ENCODE measurements at regions not wholly inside any gene's neighbourhood (a gene's known extent, or its start where the extent isn't known, plus 50 kb on each side); places are given as distances from the start of the nearest gene placed in this dataset.

DNA sequence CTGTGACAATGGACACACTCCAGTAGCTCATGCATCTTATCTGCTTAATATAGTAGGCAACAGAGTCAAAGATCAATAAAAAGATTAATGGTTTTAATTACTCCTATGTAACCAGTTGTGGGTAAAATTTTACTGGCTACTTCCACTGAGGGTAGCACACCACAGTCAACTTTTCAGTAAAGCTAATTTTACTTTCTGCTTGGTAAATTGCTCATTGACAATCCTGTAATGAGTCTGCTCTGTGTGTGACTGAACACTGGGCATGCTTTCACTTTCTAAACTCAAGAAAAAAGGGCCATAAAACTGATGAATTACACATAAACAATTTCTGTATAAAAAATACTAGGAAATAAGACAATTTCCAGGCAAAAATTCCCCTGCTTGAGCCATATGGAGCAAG, 838.3 kb downstream of the VGLL3 start:
- no peak overlapping the region for H3K4me2 ChIP-seq (ENCODE audit: low read depth, low read length, poor library complexity, severe bottlenecking)
- no peak overlapping the region for H3K9ac ChIP-seq (ENCODE audit: low read length)
- TF ChIP-seq EZH2phosphoT487 (conservative IDR thresholded peaks at IDR 0.05; ENCODE audit: low read length) (no peak), CTCF (IDR thresholded peaks at IDR 0.05; ENCODE audit: insufficient read depth, low read length, poor library complexity, severe bottlenecking) (no peak)
- no peak overlapping the region for H2AFZ ChIP-seq (ENCODE audit: low read depth, low read length, severe bottlenecking)
- H3K27ac ChIP-seq (ENCODE audit: low read depth, low read length) = no peak overlapping the region
- H3K36me3 ChIP-seq (ENCODE audit: low read length) = no peaks in the 10 kb centered on the region
- no peaks in the 10 kb centered on the region for H3K79me2 ChIP-seq (ENCODE audit: insufficient read depth, low read length)
- H3F3A ChIP-seq (ENCODE audit: insufficient read depth) = no peaks in the 10 kb centered on the region
- H3K9me3 ChIP-seq (ENCODE audit: insufficient read depth, low read length) = no peaks in the 10 kb centered on the region
- no peaks in the 10 kb centered on the region for H3K27me3 ChIP-seq (ENCODE audit: low read length)
- no peaks in the 10 kb centered on the region for H4K20me1 ChIP-seq (ENCODE audit: low read depth, low read length)
- H3K9me2 ChIP-seq (replicated peaks; ENCODE audit: insufficient read depth, low read length) = no peaks in the 10 kb centered on the region
- no peak overlapping the region for H3K4me3 ChIP-seq (ENCODE audit: insufficient read depth, low read length, poor library complexity, severe bottlenecking)

GRCh38 chr3:86149054-86149453, 841.9 kb downstream of the VGLL3 start:
- Histone ChIP-seq H3K9ac (ENCODE audit: low read length) (no peak overlapping the region), H3K27ac (ENCODE audit: low read depth, low read length) (no peak overlapping the region), H3K4me3 (ENCODE audit: insufficient read depth, low read length, poor library complexity, severe bottlenecking) (no peak overlapping the region), H3K79me2 (ENCODE audit: insufficient read depth, low read length) (no peaks in the 10 kb centered on the region), H3K9me3 (ENCODE audit: insufficient read depth, low read length) (no peaks in the 10 kb centered on the region), H2AFZ (ENCODE audit: low read depth, low read length, severe bottlenecking) (no peak overlapping the region), H4K20me1 (ENCODE audit: low read depth, low read length) (no peaks in the 10 kb centered on the region), H3F3A (ENCODE audit: insufficient read depth) (no peaks in the 10 kb centered on the region), H3K27me3 (ENCODE audit: low read length) (no peaks in the 10 kb centered on the region), H3K4me2 (ENCODE audit: low read depth, low read length, poor library complexity, severe bottlenecking) (no peak overlapping the region), H3K9me2 (replicated peaks; ENCODE audit: insufficient read depth, low read length) (no peaks in the 10 kb centered on the region), H3K36me3 (ENCODE audit: low read length) (no peaks in the 10 kb centered on the region)
- TF ChIP-seq EZH2phosphoT487 (conservative IDR thresholded peaks at IDR 0.05; ENCODE audit: low read length) (no peak), CTCF (IDR thresholded peaks at IDR 0.05; ENCODE audit: insufficient read depth, low read length, poor library complexity, severe bottlenecking) (no peak)

DNA sequence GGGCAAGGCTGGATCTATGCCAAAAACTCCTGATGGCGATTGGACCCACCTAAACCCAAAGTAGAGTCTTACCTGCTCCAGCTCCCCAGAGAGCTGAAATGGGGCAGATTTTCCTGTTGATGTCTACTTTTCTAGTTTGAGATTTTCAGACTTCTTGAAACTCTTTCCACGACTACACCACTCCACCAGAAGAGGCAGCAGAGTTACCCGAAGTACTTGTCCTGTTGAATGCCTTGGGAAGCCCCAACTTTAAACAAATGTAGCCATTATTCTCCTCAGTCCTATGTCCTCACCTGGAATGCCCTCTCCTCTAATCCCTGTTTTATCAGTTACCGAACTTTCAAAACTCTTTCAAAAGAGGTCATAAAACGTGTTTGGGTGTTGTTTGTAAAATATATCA, 843.8 kb downstream of the VGLL3 start:
- no peak overlapping the region for H3K4me2 ChIP-seq (ENCODE audit: low read depth, low read length, poor library complexity, severe bottlenecking)
- TF ChIP-seq CTCF (IDR thresholded peaks at IDR 0.05; ENCODE audit: insufficient read depth, low read length, poor library complexity, severe bottlenecking) = no peak
- no peak overlapping the region for H3K4me3 ChIP-seq (ENCODE audit: insufficient read depth, low read length, poor library complexity, severe bottlenecking)
- H3K27ac ChIP-seq (ENCODE audit: low read depth, low read length) = no peak overlapping the region
- H4K20me1 ChIP-seq (ENCODE audit: low read depth, low read length) = no peaks in the 10 kb centered on the region
- no peaks in the 10 kb centered on the region for H3K27me3 ChIP-seq (ENCODE audit: low read length)
- no peaks in the 10 kb centered on the region for H3F3A ChIP-seq (ENCODE audit: insufficient read depth)
- no peaks in the 10 kb centered on the region for H3K79me2 ChIP-seq (ENCODE audit: insufficient read depth, low read length)
- H3K36me3 ChIP-seq (ENCODE audit: low read length) = no peaks in the 10 kb centered on the region
- H2AFZ ChIP-seq (ENCODE audit: low read depth, low read length, severe bottlenecking) = no peak overlapping the region
- H3K9me2 ChIP-seq (replicated peaks; ENCODE audit: insufficient read depth, low read length) = no peaks in the 10 kb centered on the region
- no peaks in the 10 kb centered on the region for H3K9me3 ChIP-seq (ENCODE audit: insufficient read depth, low read length)
- no peak overlapping the region for H3K9ac ChIP-seq (ENCODE audit: low read length)

GRCh38 chr3:86126552-86126951, 864.4 kb downstream of the VGLL3 start:
- no peak overlapping the region for H2AFZ ChIP-seq (ENCODE audit: low read depth, low read length, severe bottlenecking)

More at GRCh38 chr3:86126552-86126951, 864.4 kb downstream of the VGLL3 start:
- Histone ChIP-seq H3K36me3 (ENCODE audit: low read length) (no peaks in the 10 kb centered on the region), H3K4me3 (ENCODE audit: insufficient read depth, low read length, poor library complexity, severe bottlenecking) (no peak overlapping the region), H3K9me3 (ENCODE audit: insufficient read depth, low read length) (no peaks in the 10 kb centered on the region), H3K27ac (ENCODE audit: low read depth, low read length) (no peak overlapping the region), H3K79me2 (ENCODE audit: insufficient read depth, low read length) (no peaks in the 10 kb centered on the region), H3K27me3 (ENCODE audit: low read length) (no peaks in the 10 kb centered on the region), H4K20me1 (ENCODE audit: low read depth, low read length) (no peaks in the 10 kb centered on the region), H3F3A (ENCODE audit: insufficient read depth) (no peaks in the 10 kb centered on the region), H3K9ac (ENCODE audit: low read length) (no peak overlapping the region), H3K4me2 (ENCODE audit: low read depth, low read length, poor library complexity, severe bottlenecking) (no peak overlapping the region), H3K9me2 (replicated peaks; ENCODE audit: insufficient read depth, low read length) (no peaks in the 10 kb centered on the region)
- TF ChIP-seq EZH2phosphoT487 (conservative IDR thresholded peaks at IDR 0.05; ENCODE audit: low read length) (no peak), CTCF (IDR thresholded peaks at IDR 0.05; ENCODE audit: insufficient read depth, low read length, poor library complexity, severe bottlenecking) (no peak)
